Head of caudate nucleus (tissue), 42 donors: ENCODE measurements at regions not wholly inside any gene's neighbourhood (a gene's known extent, or its start where the extent isn't known, plus 50 kb on each side); places are given as distances from the start of the nearest gene placed in this dataset.

Experiments
- DNase-seq, 42 donors: peaks; one replicate each; pipeline versions ENCODE4 v3.0.0 to v3.0.0-alpha.2; 2020 to 2021; ENCODE audit warnings: mixed read lengths in 7 of 42
- intact Hi-C: fragments of 100-400 bp; cut with DNase I; formaldehyde crosslinking; loops from one replicate; pipeline ENCODE4 v1.15.0; 2022

GRCh38 chr1:239647964-239648632, 261.7 kb downstream of the CHRM3 start:
- DNase-seq, result no peak
- intact Hi-C loops, result no loop called here

GRCh38 chr1:239655023-239655422, 268.7 kb downstream of the CHRM3 start:
- DNase-seq, result no peak
- intact Hi-C loops, result no loop called here

DNA sequence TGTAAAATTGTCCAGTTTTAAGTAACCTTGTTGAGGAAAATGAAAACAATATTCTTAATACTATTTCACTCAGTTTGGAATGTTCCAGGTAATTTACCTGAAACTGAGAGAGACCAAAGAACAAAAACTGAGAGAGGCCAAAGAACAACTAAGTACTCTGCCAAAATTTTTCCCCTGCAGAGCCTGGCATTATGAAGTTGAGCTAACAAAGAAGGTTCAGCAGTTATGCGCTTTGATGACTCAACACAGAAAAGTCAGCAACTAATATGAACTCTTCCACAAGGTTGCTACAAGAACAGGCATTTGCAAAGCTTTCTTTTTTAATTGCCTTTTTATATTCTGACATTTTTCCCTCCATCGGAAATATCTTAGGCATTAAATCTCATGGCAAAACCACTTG, 270.9 kb downstream of the CHRM3 start:
- intact Hi-C loops, result no loop called here
- DNase-seq, result no peak

GRCh38 chr1:239662950-239663349, 276.6 kb downstream of the CHRM3 start:
- intact Hi-C loops, result no loop called here

DNA sequence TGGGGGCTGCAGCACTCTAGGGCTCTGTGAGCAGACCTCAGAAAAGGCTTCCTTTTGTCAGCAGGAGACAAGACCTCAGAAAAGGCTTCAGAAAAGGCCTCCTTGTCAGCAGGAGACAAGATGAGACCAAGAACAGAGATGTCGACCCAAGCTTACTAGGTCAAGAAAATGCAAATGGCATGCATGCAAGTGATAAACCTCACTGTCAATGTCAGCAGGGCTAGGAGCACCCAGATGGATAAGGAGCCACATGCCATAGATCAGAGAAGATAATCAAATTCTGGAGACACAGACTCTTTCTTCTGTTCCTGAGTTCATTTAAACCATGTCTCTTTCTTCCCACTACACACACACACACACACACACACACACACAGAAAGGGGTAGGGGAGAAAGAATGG, 285.9 kb downstream of the CHRM3 start:
- DNase-seq, result no peak
- intact Hi-C loops, result no loop called here

More at GRCh38 chr1:239662950-239663349, 276.6 kb downstream of the CHRM3 start:
- no peak for DNase-seq

GRCh38 chr1:239675735-239676134, 289.4 kb downstream of the CHRM3 start:
- intact Hi-C loops, result no loop called here
- DNase-seq, result no peak

DNA sequence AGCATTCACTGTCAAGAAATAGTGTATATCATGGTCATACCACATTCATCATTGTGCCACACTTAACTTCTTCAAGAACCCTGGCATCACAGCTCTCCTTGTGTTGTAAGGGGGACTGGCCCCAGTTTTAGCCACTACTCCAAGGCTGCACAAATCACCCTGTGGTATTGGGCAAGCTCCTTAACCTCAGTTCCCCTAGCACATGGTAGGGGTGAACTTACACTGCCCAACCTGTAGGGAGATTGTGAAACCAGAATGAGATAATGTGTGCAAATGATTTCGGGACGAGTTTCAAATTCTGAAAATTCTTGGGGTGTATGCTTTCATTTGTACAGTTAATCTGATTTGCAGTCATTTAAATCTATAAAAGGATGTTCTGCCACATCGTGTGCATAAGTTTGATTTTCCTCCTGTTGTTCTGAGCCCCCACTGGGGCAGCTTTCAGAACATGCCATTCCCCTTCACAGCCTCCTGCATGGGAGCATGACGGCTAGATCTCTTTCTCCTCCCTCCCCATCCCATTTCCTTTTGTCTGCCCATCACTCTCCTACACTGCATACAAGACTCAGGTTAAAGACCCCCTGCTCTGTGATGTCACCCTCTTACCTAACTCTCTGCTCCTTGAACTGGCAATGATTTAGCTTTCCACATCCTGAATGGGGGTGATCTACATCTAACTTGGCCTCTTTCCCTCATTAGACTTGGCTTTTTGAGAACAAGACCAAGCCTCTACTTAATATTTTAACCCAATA, 290.3 kb downstream of the CHRM3 start:
- intact Hi-C loops, result no loop called here
- no peak for DNase-seq

DNA sequence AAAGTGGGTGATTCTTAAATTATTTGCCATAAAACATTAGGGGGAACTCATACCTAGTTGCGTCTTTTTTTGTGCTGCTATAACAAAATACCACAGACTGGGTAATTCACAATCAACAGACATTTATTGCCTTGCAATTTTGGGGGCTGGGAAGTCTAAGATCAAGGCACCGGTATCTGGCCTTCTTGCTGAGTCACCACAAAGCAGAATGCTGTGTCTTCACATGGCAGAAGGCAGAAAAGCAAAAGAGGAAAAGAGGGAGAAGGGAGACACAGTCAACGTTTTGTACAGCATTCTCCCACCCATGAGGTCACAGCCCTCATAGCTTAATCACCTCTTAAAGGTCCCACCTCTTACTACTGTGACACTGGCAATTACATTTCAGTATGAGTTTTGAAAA, 291.0 kb downstream of the CHRM3 start:
- DNase-seq, result no peak
- intact Hi-C loops, result no loop called here

DNA sequence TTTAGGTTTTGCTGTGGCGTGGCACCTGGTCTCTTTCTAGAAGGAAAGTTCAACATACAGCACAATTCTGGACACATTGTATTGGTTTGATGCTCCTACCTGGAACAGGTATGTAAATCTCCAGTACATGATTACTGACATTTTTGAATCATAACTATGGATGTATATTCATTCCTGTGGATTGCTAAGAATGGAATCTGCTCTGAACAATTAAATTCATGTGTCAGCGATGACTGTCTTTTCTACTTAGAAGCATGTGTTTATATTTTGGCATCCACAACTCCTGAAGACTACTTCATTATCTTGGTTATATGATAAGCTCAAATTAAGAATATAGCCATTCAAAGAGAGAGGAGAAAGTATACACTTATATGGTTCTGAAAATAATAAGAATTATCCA, 291.8 kb downstream of the CHRM3 start:
- intact Hi-C loops, result no loop called here
- DNase-seq, result no peak

- no peak for DNase-seq
- intact Hi-C loops, result no loop called here
These were observed 295.7 kb downstream of the CHRM3 start for GRCh38 chr1:239682046-239682445.

- no peak for DNase-seq
- intact Hi-C loops, result no loop called here
These were observed 296.6 kb downstream of the CHRM3 start for GRCh38 chr1:239682960-239683359.

DNA sequence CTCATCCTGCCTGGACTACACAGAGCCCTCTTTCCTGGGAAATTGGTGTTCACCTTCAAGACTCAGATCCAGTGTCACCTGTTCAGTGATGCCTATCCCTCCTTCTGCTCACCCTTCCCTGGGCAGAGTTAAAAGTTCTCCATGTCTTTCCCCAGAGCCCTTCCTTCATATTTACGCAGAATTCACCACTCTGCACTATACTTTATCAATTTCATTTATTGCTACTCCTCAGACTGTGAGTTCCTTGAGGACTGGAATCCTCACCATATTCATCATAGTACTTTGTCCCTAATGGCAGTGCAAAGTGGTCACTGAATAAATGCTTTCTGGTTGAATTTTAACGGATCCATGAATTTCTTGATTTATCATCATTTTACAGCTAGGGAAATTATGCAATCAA, 300.0 kb downstream of the CHRM3 start:
- intact Hi-C loops, result no loop called here
- no peak for DNase-seq

DNA sequence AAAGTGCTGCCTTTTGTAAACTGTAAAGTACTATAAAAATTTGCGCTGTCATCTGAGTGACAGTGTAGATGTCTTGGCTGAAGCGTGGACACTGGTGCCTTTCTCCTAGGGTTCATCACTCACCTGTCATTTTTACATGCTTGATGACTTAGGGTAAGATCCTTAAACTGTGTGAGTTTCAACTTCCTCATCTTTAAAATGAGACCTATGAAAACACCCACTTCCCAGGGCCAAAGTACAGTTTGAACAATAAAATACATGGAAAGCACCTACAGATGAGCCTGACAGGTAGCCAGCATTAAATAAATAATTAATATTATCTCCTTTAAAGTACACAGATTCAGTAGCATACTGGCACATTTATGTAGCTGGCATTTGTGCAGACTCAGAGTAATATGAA, 309.9 kb downstream of the CHRM3 start:
- intact Hi-C loops, result no loop called here
- no peak for DNase-seq

DNA sequence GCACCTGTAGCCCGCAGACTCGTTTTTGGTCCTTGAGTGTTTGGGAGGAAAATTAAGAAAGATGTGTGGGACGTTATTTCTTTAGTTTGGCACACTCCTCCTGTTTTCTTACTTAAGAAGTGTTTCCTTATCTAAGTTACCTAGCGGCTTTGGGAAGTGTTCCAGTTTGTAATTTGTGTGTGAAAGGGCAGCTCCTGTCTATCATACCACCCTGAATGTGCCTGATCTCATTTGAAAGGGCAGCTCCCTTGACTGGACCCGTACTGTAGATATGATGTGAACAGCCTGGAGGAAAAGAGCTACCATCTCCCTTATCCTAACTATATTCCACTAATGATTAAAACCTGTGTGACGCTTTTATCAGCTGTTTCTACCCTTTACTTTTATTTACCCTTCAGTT, 314.3 kb downstream of the CHRM3 start:
- intact Hi-C loops, result no loop called here
- DNase-seq, result no peak

DNA sequence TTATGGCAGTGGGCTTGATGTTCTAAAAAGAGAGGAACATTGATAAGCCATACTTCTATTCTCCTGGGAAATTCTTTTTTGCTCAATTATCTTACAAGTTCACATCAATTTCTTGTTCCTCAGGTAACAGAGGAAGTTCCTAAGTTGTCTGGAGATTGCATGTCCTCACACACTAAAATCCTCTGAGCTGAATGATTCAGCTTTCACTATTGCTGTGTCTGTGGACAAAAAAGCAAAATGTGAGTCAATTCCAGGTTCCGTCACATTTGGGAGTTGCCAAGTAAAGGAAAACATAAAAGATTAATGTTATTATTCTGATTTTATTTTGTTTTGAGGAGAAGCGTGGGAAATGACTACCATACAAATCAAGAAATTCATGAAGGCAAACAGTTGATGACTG, 316.7 kb downstream of the CHRM3 start:
- intact Hi-C loops, result no loop called here

DNA sequence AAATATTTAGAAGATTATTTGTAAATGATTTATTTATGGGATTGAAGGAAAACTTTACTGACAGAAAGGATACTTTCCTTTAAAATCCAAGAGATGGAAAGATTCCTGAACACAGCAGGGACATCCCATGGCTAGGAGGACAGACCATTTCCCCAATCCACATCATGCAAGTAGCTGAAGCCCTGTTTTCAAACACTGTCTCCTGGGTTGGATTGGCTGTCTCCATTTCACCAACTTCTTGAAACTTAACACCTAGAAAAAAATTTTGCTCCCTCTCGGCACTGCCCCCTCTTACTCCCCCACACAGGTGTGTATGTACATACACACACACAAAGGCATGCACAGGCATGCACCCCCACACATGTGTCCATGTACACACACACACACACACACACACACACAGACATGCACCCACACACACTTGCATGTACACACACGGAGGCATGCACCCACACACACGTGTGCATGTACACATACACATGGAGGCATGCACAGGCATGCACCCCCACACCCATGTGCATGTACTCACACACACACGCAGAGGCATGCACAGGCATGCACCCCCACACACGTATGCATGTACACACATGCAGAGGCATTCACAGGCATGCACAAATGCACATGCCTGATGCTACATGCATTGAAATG, 320.0 kb downstream of the CHRM3 start:
- DNase-seq, result no peak
- intact Hi-C loops, result no loop called here

More for the DNA sequence above, 316.7 kb downstream of the CHRM3 start:
- no peak for DNase-seq

GRCh38 chr1:239707615-239708014, 321.2 kb downstream of the CHRM3 start:
- intact Hi-C loops, result no loop called here
- DNase-seq, result no peak

GRCh38 chr1:239708622-239709021, 322.3 kb downstream of the CHRM3 start:
- intact Hi-C loops, result no loop called here
- DNase-seq, result no peak

DNA sequence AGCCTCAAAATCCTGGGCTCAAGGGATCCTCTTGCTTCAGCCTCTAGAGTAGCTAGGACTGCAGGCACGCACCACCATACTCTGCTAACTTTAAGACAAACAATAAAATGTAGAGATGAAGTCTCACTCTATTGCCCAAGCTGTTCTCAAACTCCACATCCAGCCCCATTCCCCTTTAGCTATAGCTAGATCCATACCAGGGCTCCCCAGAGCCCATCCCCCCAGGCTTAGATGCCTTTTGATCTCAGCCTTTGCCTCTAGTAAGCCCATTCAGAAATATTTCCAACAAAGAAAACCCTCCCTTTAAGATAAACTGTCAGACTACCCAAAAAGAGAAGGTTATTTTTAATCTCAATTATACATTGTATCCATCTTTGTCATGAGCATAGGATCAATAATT, 325.4 kb downstream of the CHRM3 start:
- intact Hi-C loops, result no loop called here
- DNase-seq, result no peak

DNA sequence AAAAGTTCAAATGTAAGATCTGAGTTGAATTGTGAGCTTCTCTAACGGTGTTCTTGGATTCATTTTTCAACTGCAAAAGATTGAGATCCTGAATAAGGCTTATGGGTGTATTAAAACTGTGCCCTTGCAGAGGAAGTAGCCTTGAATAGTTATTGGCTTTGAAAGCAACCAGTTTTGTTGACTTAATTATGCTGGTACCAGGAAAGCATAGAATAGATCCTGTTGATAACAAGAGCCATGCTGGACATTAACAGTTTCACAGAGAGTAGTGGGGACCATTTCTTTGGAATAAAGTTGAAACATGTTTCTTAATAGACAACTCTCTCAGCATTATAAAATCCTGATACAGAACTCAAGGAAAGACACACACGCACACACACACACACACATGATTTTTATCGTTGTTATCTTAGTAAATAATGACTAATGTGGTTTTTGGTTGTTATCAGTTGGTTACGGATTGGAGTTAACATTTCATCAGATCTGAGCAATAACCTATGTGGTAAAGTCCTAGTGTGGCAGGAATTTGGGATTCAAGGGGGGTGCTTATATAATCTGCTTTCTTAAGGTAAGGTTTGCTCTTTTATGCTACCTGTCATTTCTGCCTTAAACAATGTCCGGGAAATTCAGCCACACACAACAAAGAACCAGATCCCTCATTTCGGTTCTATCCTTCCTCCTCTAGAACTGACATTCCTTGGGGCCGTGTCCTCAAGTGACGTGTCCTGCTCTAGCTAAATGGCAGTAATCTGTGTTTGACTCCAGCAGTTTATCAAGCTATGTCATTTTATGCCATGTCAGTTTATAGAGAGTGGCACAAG, 330.9 kb downstream of the CHRM3 start:
- intact Hi-C loops, result no loop called here
- no peak for DNase-seq
